K562 (cell line): ENCODE measurements at regions not wholly inside any gene's neighbourhood (a gene's known extent, or its start where the extent isn't known, plus 50 kb on each side); places are given as distances from the start of the nearest gene placed in this dataset.

Source experiments
- ATAC-seq: fragments of 200-7000 bp; cut with Tn5 transposase; 3 replicates; pipeline ENCODE4 v1.9.1; 2020; ENCODE audit warnings: moderate library complexity
- BruUV-seq: library from RNA; stranded (reverse); fragments of 400-500 nt; replicated peaks from 2 replicates; lab custom pipeline; 2021; lab: Mats Ljungman, UMichigan
- CTCF ChIA-PET: fragments of 300-600 bp; formaldehyde crosslinking; extraction: SDS; loops from one replicate; lab custom pipeline; 2021; ENCODE audit warnings: low intra/inter-chr PET ratio; lab: Yijun Ruan, JAX
- POLR2A ChIA-PET: fragments of 300-600, 350-650 bp; sonication (Branson Sonifier 250); formaldehyde crosslinking; extraction: SDS; loops from one replicate; lab custom pipeline; 2021; ENCODE audit warnings: antibody characterized with exemption, inconsistent platforms; lab: Yijun Ruan, JAX
- DNase-seq, 4 experiments: peaks; one replicate each; pipeline versions ENCODE4 v3.0.0 to v3.0.0-alpha.2; 2011 to 2018; ENCODE audit warnings: low spot score in 3 of 4, mixed read lengths in 3 of 4; ENCODE audit errors: extremely low read depth in 1 of 4
- FAIRE-seq: peaks from 2 replicates; lab custom pipeline; 2011; peaks lifted over from hg19 to GRCh38; lab: Jason Lieb, UNC
- H2AFZ ChIP-seq: 2 replicates; pipeline ENCODE4 v1.6.0; 2011; ENCODE audit warnings: low read depth, low read length, control low read depth, inconsistent platforms
- H3K27ac ChIP-seq: fragments of 200-600 bp; 3 replicates; pipeline ENCODE4 v1.8.0; 2011; ENCODE audit warnings: low read depth, mild to moderate bottlenecking, control low read depth, inconsistent platforms, low read length, moderate library complexity, mixed read lengths; ENCODE audit errors: extremely low read depth
- H3K27me3 ChIP-seq, 2 experiments: fragments of 300-600 bp in 1 of 2; 2 replicates in 1 of 2; 3 replicates in 1 of 2; pipeline versions ENCODE4 v1.6.0 to v1.8.0; 2011; ENCODE audit warnings: inconsistent platforms in 2 of 2, low read length in 2 of 2, mild to moderate bottlenecking in 1 of 2, mixed read lengths in 1 of 2, moderate library complexity in 1 of 2; ENCODE audit not compliant: control insufficient read depth in 2 of 2, insufficient read depth in 2 of 2
- H3K36me3 ChIP-seq: fragments of 300-600 bp; 3 replicates; pipeline ENCODE4 v1.8.0; 2011; ENCODE audit warnings: mild to moderate bottlenecking, low read length, inconsistent platforms; ENCODE audit not compliant: control insufficient read depth, insufficient read depth
- H3K4me1 ChIP-seq, 2 experiments: fragments of 200-600 bp in 1 of 2; replicated peaks in 1 of 2; 2 replicates in 1 of 2; 3 replicates in 1 of 2; pipeline versions ENCODE4 v1.5.1 to v1.8.0; 2011; ENCODE audit warnings: inconsistent platforms in 2 of 2, low read length in 2 of 2, mild to moderate bottlenecking in 1 of 2, mixed read lengths in 1 of 2, moderate library complexity in 1 of 2; ENCODE audit not compliant: control insufficient read depth in 2 of 2, insufficient read depth in 2 of 2
- H3K4me2 ChIP-seq: 2 replicates; pipeline ENCODE4 v1.6.1; 2011; ENCODE audit warnings: low read length, control low read depth, inconsistent platforms, mixed read lengths; ENCODE audit not compliant: insufficient read depth
- H3K4me3 ChIP-seq: fragments of 200-600 bp; sonication (generic), shearing (Covaris generic); 2 replicates; pipeline ENCODE4 v1.5.1; 2016; ENCODE audit warnings: control low read depth, inconsistent platforms
- H3K79me2 ChIP-seq: fragments of 200-600 bp; 3 replicates; pipeline ENCODE4 v1.8.0; 2011; ENCODE audit warnings: low read length, inconsistent platforms; ENCODE audit not compliant: control insufficient read depth, insufficient read depth
- H3K9ac ChIP-seq, 2 experiments: 2 replicates each; pipeline versions ENCODE4 v1.6.0 to v1.6.1; 2011; ENCODE audit warnings: low read depth in 2 of 2, low read length in 2 of 2, control low read depth in 1 of 2, inconsistent platforms in 1 of 2, mild to moderate bottlenecking in 1 of 2, mixed read lengths in 1 of 2; ENCODE audit not compliant: insufficient read depth in 1 of 2
- H3K9me1 ChIP-seq: one replicate; pipeline ENCODE4 v1.6.0; 2011; ENCODE audit warnings: inconsistent platforms, mild to moderate bottlenecking, low read length, moderate library complexity; ENCODE audit not compliant: control insufficient read depth, insufficient read depth
- H3K9me3 ChIP-seq: replicated peaks from 2 replicates; pipeline ENCODE4 v1.5.1; 2011; ENCODE audit warnings: low read depth, low read length, inconsistent platforms; ENCODE audit not compliant: control insufficient read depth, insufficient read depth
- H4K20me1 ChIP-seq: replicated peaks from 2 replicates; pipeline ENCODE4 v1.6.1; 2011; ENCODE audit warnings: low read length, inconsistent platforms, mixed read lengths; ENCODE audit not compliant: control insufficient read depth, insufficient read depth
- ATF1 ChIP-seq, 2 experiments: fragments of 450-650 bp in 1 of 2; IDR thresholded peaks; 2 replicates each; pipeline ENCODE4 v1.6.1; 2016; ENCODE audit warnings: missing compliant biosample characterization in 1 of 2, missing genetic modification characterization in 1 of 2
- MAFG ChIP-seq: fragments of 450-650 bp; conservative IDR thresholded peaks from 2 replicates; pipeline ENCODE4 v1.6.1; 2016; ENCODE audit warnings: missing genetic modification characterization, missing compliant biosample characterization
- NFATC3 ChIP-seq: fragments of 450-650 bp; IDR thresholded peaks from 2 replicates; pipeline ENCODE4 v1.6.1; 2017; ENCODE audit warnings: mild to moderate bottlenecking
- NR2F6 ChIP-seq: fragments of 450-650 bp; formaldehyde crosslinking; IDR thresholded peaks from 2 replicates; pipeline ENCODE4 v1.4.0; 2020; ENCODE audit warnings: mild to moderate bottlenecking
- PATZ1 ChIP-seq: fragments of 250-450 bp; sonication (Bioruptor Pico); IDR thresholded peaks from 2 replicates; pipeline ENCODE4 v1.5.0; 2020; ENCODE audit warnings: mild to moderate bottlenecking, borderline replicate concordance
- PHF20 ChIP-seq: fragments of 450-650 bp; IDR thresholded peaks from 2 replicates; pipeline ENCODE4 v1.6.1; 2018; ENCODE audit not compliant: partially characterized antibody
- POLR2AphosphoS2 ChIP-seq: IDR thresholded peaks from 2 replicates; pipeline ENCODE4 v1.6.1; 2012; ENCODE audit warnings: low read length, improper control_type of control experiment
- RBFOX2 ChIP-seq: fragments of 200-400 bp; formaldehyde crosslinking; IDR thresholded peaks from 2 replicates; pipeline ENCODE4 v1.6.1; 2017; ENCODE audit warnings: low read depth, mild to moderate bottlenecking, low read length, moderate library complexity
- ZNF184 ChIP-seq: sonication (generic); formaldehyde crosslinking; IDR thresholded peaks from 2 replicates; pipeline ENCODE4 v1.5.0; 2020; ENCODE audit warnings: missing genetic modification reagents
- WGBS: fragments of 100-300 bp; shearing (Covaris generic); methylation state at CpG from one replicate; pipeline ENCODE4 v1.1.6; 2016; ENCODE audit warnings: low coverage, mixed read lengths; ENCODE audit not compliant: insufficient coverage; ENCODE audit errors: missing lambda C conversion rate; 5-methylcytosine and 5-hydroxymethylcytosine counted together
- in situ Hi-C: fragments of 300-500 bp; cut with MboI; formaldehyde crosslinking; loops from 4 replicates; pipeline ENCODE4 v1.15.0; 2018; ENCODE audit warnings: inconsistent platforms, mixed read lengths
- intact Hi-C: fragments of 100-400 bp; cut with micrococcal nuclease; formaldehyde crosslinking; loops from 2 replicates; pipeline ENCODE4 v1.14.2; 2022

DNA sequence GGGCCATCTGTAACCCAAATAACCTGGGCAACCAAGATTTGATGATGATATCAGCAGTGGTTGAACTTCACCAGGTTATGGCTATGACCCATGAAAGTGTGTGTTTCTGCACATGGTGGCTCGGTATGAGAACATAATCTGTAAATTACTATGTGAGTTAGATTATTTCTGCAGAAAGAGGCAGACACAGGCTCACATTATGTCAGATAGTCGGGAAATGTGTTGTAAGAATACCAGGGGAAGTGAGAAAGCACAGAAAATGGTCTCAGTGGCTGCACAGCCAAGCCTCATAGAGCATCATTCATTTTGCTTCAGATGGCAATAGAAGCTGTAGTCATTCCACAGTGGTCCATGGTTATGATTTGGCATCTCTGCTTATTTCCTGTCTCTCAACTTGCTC, 63.0 kb upstream of the RBPJ start:
- BruUV-seq = no TSS peak
- no peak overlapping the region for H3K4me3 ChIP-seq
- no peak overlapping the region for H3K4me2 ChIP-seq
- no peak overlapping the region for H3K27ac ChIP-seq
- no peak for FAIRE-seq
- CTCF ChIA-PET = no interaction called here
- ATAC-seq = no peak
- H3K4me1 ChIP-seq = no peaks in the 10 kb centered on the region
- no peak for TF ChIP-seq MAFG (tag)
- no peak for TF ChIP-seq ZNF184 (CRISPR knock-in tag)
- no peak for TF ChIP-seq PHF20
- TF ChIP-seq NR2F6 (CRISPR knock-in tag) = no peak
- no peak for TF ChIP-seq RBFOX2
- no peak for TF ChIP-seq POLR2AphosphoS2
- TF ChIP-seq PATZ1 (CRISPR knock-in tag) = no peak
- no peak for TF ChIP-seq NFATC3
- no peak for TF ChIP-seq ATF1 (CRISPR knock-in tag; IDR thresholded peaks at IDR 0.05)
- TF ChIP-seq ATF1 (tag; IDR thresholded peaks at IDR 0.05) = no peak
- no peaks in the 10 kb centered on the region for H3K9me1 ChIP-seq
- 0% methylated on average over 2 of the region's 2 CpGs for WGBS
- H3K9ac ChIP-seq = no peak overlapping the region
- H2AFZ ChIP-seq = no peak overlapping the region
- no peaks in the 10 kb centered on the region for H4K20me1 ChIP-seq
- no peaks in the 10 kb centered on the region for H3K79me2 ChIP-seq
- no peak for DNase-seq
- no peaks in the 10 kb centered on the region for H3K36me3 ChIP-seq
- no peaks in the 10 kb centered on the region for H3K9me3 ChIP-seq
- POLR2A ChIA-PET = no interaction called here
- intact Hi-C loops = no loop called here
- in situ Hi-C loops = no loop called here
- peaks cover 8 to 9% of the 10 kb centered on the region in 2 experiments; a peak in 2 of 5 replicates for H3K27me3 ChIP-seq
